ENCODE measurements at regions not wholly inside any gene's neighbourhood (a gene's known extent, or its start where the extent isn't known, plus 50 kb on each side); places are given as distances from the start of the nearest gene placed in this dataset.

- intact Hi-C loops (cut with micrococcal nuclease; ENCODE audit: unreplicated experiment) = no loop called here
- ChIA-PET CTCF (no interaction called here), POLR2A (no interaction called here)
- Histone ChIP-seq H3K9me3 (no peaks in the 10 kb centered on the region), H3K36me3 (ENCODE audit: control insufficient read depth, insufficient read depth, low read length) (no peaks in the 10 kb centered on the region), H3K27me3 (replicated peaks; ENCODE audit: control insufficient read depth, insufficient read depth, low read length) (no peaks in the 10 kb centered on the region), H3K4me1 (no peaks in the 10 kb centered on the region), H3K4me3 (ENCODE audit: low read depth, low read length) (no peak overlapping the region)
- DNase-seq = no peak
- no peak overlapping the region for H3K27ac Mint-ChIP-seq (ENCODE audit: unreplicated experiment)
- TF ChIP-seq CTCF (IDR thresholded peaks at IDR 0.05; ENCODE audit: insufficient read depth in 1 of 2, low read depth in 1 of 2, low read length in 1 of 2, severe bottlenecking in 1 of 2, unreplicated experiment in 1 of 2) = no peak
- H3K36me3 Mint-ChIP-seq (ENCODE audit: insufficient read depth, unreplicated experiment) = no peaks in the 10 kb centered on the region
- H3K9me3 Mint-ChIP-seq (ENCODE audit: unreplicated experiment) = no peaks in the 10 kb centered on the region
- no peak overlapping the region for H3K4me3 Mint-ChIP-seq (ENCODE audit: unreplicated experiment)
- no TSS peak for BruUV-seq (replicated peaks)
- H3K27me3 Mint-ChIP-seq (ENCODE audit: insufficient read depth, unreplicated experiment) = peaks cover 2% of the 10 kb centered on the region
- peaks cover 7% of the 10 kb centered on the region for H3K4me1 Mint-ChIP-seq (ENCODE audit: low read depth, unreplicated experiment)
These were observed 284.5 kb upstream of the TFPI start for GRCh38 chr2:187838690-187839089.

GRCh38 chr2:187842315-187842714 is 288.1 kb upstream of the TFPI start:
- ChIA-PET CTCF (interaction anchor here (1.3 to 1.7 kb wide), 2 partner anchors 260 to 342 kb away, joined by 6 to 15 read pairs; no protein-coding TSS in a partner anchor), POLR2A (no interaction called here)
- H3K9me3 ChIP-seq = no peaks in the 10 kb centered on the region
- no peaks in the 10 kb centered on the region for H3K36me3 ChIP-seq (ENCODE audit: control insufficient read depth, insufficient read depth, low read length)
- DNase-seq = no peak
- Mint-ChIP-seq H3K4me3 (ENCODE audit: unreplicated experiment) (no peak overlapping the region), H3K27ac (ENCODE audit: unreplicated experiment) (no peak overlapping the region), H3K9me3 (ENCODE audit: unreplicated experiment) (no peaks in the 10 kb centered on the region), H3K4me1 (ENCODE audit: low read depth, unreplicated experiment) (peaks cover 7% of the 10 kb centered on the region), H3K27me3 (ENCODE audit: insufficient read depth, unreplicated experiment) (no peaks in the 10 kb centered on the region), H3K36me3 (ENCODE audit: insufficient read depth, unreplicated experiment) (no peaks in the 10 kb centered on the region)
- BruUV-seq (replicated peaks) = no TSS peak
- H3K4me1 ChIP-seq = no peaks in the 10 kb centered on the region
- no peaks in the 10 kb centered on the region for H3K27me3 ChIP-seq (replicated peaks; ENCODE audit: control insufficient read depth, insufficient read depth, low read length)
- H3K4me3 ChIP-seq (ENCODE audit: low read depth, low read length) = no peak overlapping the region
- TF ChIP-seq CTCF (IDR thresholded peaks at IDR 0.05; ENCODE audit: insufficient read depth in 1 of 2, low read depth in 1 of 2, low read length in 1 of 2, severe bottlenecking in 1 of 2, unreplicated experiment in 1 of 2) = no peak
- intact Hi-C loops (cut with micrococcal nuclease; ENCODE audit: unreplicated experiment) = loop anchor here (2.0 to 10.0 kb wide), 2 partner anchors 670 to 978 kb away; no protein-coding TSS in a partner anchor

DNA sequence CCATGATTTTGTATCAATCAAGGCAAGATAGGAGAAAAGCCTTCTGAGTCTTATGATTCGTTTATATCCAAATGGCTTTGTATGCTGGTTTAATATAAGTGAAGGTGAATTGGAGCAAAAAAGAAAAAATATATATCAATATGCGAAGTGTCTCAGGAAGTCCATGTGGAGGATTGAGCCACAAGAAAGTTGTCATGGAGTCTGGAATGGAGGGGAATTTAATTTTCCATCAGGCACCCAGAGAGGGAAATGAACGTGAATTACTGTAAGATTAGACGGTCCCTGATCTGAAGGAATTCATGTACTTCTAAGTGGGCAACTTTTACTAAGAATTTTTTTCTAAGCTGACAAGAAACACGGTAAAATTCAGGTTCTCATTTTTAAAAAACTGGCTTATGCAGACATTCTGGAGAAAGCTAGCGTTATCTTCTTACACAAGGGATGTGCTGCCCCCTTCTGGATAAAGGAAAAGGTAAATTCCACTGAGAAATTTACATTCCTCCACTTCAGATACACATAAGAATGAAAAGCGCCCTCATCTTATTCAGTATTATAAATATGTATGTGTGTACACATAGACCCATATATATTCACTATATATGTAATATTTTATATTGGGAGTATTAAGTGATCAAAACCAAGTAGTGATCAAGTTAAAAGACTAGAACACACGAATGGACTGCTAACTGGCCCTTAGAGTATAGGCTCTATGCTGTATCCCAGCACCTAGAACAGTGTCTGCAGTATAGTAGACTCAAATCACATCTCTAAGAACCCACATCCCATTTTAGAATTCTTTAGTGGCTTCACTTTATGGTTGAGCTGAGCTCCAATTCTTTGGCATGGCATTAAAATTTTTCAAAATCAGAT is 289.0 kb upstream of the TFPI start:
- intact Hi-C loops (cut with micrococcal nuclease; ENCODE audit: unreplicated experiment) = loop anchor here (1.0 to 10.0 kb wide), 5 partner anchors 184 to 978 kb away; no protein-coding TSS in a partner anchor
- Mint-ChIP-seq H3K4me3 (ENCODE audit: unreplicated experiment) (no peak overlapping the region), H3K27ac (ENCODE audit: unreplicated experiment) (no peak overlapping the region), H3K36me3 (ENCODE audit: insufficient read depth, unreplicated experiment) (no peaks in the 10 kb centered on the region), H3K4me1 (ENCODE audit: low read depth, unreplicated experiment) (peaks cover 7% of the 10 kb centered on the region), H3K27me3 (ENCODE audit: insufficient read depth, unreplicated experiment) (no peaks in the 10 kb centered on the region), H3K9me3 (ENCODE audit: unreplicated experiment) (no peaks in the 10 kb centered on the region)
- peak; percentile 67 to 69 for TF ChIP-seq CTCF (IDR thresholded peaks at IDR 0.05; ENCODE audit: insufficient read depth in 1 of 2, low read depth in 1 of 2, low read length in 1 of 2, severe bottlenecking in 1 of 2, unreplicated experiment in 1 of 2)
- BruUV-seq (replicated peaks) = no TSS peak
- no peak overlapping the region for H3K4me3 ChIP-seq (ENCODE audit: low read depth, low read length)
- no peaks in the 10 kb centered on the region for H3K4me1 ChIP-seq
- CTCF ChIA-PET = interaction anchor here (0.8 to 1.7 kb wide), 4 partner anchors 12 to 343 kb away, joined by 4 to 15 read pairs (median 5); no protein-coding TSS in a partner anchor
- peak in 1 of 2 experiments; percentile 65 for DNase-seq
- H3K9me3 ChIP-seq = no peaks in the 10 kb centered on the region
- H3K27me3 ChIP-seq (replicated peaks; ENCODE audit: control insufficient read depth, insufficient read depth, low read length) = no peaks in the 10 kb centered on the region
- H3K36me3 ChIP-seq (ENCODE audit: control insufficient read depth, insufficient read depth, low read length) = no peaks in the 10 kb centered on the region
- POLR2A ChIA-PET = no interaction called here
